Body of pancreas (tissue), 4 donors: ENCODE measurements at regions not wholly inside any gene's neighbourhood (a gene's known extent, or its start where the extent isn't known, plus 50 kb on each side); places are given as distances from the start of the nearest gene placed in this dataset.

Experiments used
- ATAC-seq: fragments of 150-250 bp; one replicate; pipeline ENCODE4 v1.9.1; 2016
- DNase-seq, 4 donors: peaks; one replicate each; pipeline ENCODE4 v3.0.0-alpha.2; 2019
- H3K27ac ChIP-seq, 4 donors: fragments of 200-600 bp; sonication (generic); 1 replicate in 3 of 4; 2 replicates in 1 of 4; pipeline versions ENCODE4 v1.5.1 to v1.6.1; 2016 to 2019; ENCODE audit warnings: mild to moderate bottlenecking in 1 of 4, mixed read lengths in 1 of 4, moderate library complexity in 1 of 4
- H3K27me3 ChIP-seq, 2 donors: fragments of 200-600 bp; sonication (generic); one replicate each; pipeline ENCODE4 v1.6.0; 2016; ENCODE audit warnings: mild to moderate bottlenecking in 1 of 2
- H3K36me3 ChIP-seq, 2 donors: fragments of 200-600 bp; sonication (generic); replicated peaks in 1 of 2; 2 replicates each; pipeline ENCODE4 v1.5.1; 2016; ENCODE audit warnings: low read depth in 2 of 2; ENCODE audit not compliant: insufficient read depth in 1 of 2
- H3K4me1 ChIP-seq: fragments of 200-600 bp; sonication (generic); one replicate; pipeline ENCODE4 v1.6.0; 2016
- H3K4me3 ChIP-seq, 2 donors: fragments of 200-600 bp; sonication (generic); 1 replicate in 1 of 2; 2 replicates in 1 of 2; pipeline ENCODE4 v1.5.1; 2016 to 2019
- H3K9me3 ChIP-seq, 3 donors: fragments of 200-600 bp; sonication (generic); 1 replicate in 2 of 3; 2 replicates in 1 of 3; pipeline ENCODE4 v1.5.1; 2016
- POLR2A ChIP-seq, 3 donors: fragments of 450-650 bp; IDR thresholded peaks; one replicate each; pipeline ENCODE4 v1.6.1; 2016; ENCODE audit warnings: antibody characterized with exemption in 3 of 3, mild to moderate bottlenecking in 2 of 3
- WGBS, 2 donors: methylation state at CpG; one replicate each; pipeline ENCODE4 v1.1.5; 2017; 5-methylcytosine and 5-hydroxymethylcytosine counted together
- intact Hi-C: fragments of 100-400 bp; cut with DNase I; formaldehyde crosslinking; loops from one replicate; pipeline ENCODE4 v1.15.1; 2023
- TF ChIP-seq, protein P1 (sequence below), 7 experiments: fragments of 450-650 bp in 4 of 7; fragments of 200-600 bp in 3 of 7; sonication (generic) in 3 of 7; IDR thresholded peaks; one replicate each; pipeline ENCODE4 v1.5.1; 2016 to 2019; ENCODE audit warnings: antibody characterized with exemption in 7 of 7

DNA sequence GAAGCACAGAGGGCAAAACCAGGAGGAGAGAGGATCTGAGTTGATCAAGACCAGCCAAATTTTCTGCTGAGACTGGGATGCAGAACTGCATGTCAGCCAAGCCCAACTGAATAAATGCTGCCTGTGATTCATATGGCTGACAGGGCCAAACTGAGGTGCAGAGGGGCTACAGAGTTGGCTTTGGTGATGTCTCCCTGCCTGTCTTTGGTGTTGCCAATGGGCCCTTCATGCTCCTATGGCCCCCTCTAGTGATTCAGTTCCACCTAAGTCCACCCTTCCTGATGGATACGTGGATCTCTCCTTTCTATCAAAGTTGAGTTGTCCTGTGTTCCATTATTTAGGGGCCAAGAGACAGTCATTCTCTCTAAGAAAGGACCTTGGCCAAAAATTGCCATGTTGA lies 163.6 kb upstream of the TLE4 start:
- TF ChIP-seq POLR2A (IDR thresholded peaks at IDR 0.05), result no peak
- TF ChIP-seq, protein P1, sequence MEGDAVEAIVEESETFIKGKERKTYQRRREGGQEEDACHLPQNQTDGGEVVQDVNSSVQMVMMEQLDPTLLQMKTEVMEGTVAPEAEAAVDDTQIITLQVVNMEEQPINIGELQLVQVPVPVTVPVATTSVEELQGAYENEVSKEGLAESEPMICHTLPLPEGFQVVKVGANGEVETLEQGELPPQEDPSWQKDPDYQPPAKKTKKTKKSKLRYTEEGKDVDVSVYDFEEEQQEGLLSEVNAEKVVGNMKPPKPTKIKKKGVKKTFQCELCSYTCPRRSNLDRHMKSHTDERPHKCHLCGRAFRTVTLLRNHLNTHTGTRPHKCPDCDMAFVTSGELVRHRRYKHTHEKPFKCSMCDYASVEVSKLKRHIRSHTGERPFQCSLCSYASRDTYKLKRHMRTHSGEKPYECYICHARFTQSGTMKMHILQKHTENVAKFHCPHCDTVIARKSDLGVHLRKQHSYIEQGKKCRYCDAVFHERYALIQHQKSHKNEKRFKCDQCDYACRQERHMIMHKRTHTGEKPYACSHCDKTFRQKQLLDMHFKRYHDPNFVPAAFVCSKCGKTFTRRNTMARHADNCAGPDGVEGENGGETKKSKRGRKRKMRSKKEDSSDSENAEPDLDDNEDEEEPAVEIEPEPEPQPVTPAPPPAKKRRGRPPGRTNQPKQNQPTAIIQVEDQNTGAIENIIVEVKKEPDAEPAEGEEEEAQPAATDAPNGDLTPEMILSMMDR (IDR thresholded peaks at IDR 0.05), result no peak
- H3K27me3 ChIP-seq, result no peaks in the 10 kb centered on the region
- H3K4me3 ChIP-seq, result no peak overlapping the region
- DNase-seq, result no peak
- no peaks in the 10 kb centered on the region for H3K9me3 ChIP-seq
- H3K27ac ChIP-seq, result no peak overlapping the region
- intact Hi-C loops, result no loop called here
- no peak for ATAC-seq
- no peaks in the 10 kb centered on the region for H3K36me3 ChIP-seq
- no peaks in the 10 kb centered on the region for H3K4me1 ChIP-seq
- 71 to 86% methylated on average over 1 of the region's 1 CpG for WGBS, 2 donors

DNA sequence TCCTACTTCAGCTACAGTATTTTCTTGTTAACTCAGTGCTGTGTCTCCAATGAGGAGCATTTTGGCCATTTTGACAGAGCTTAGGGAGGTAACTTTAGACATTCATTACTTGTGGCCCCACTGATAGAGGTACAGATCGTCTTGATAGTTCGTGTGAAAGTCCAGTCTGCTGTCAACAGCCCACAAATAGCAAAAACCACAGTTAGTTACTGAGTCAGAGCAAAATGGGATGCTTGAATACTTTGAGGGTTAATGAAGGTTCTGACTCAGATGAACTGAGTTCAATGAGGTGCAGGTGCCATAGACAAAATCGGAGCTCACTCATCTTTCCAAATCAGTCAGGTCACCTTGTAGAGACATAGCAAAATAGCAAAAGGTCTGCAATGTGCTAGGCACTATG lies 163.1 kb upstream of the TLE4 start:
- no peak for ATAC-seq
- no peaks in the 10 kb centered on the region for H3K9me3 ChIP-seq
- 57 to 60% methylated on average over 3 of the region's 3 CpGs for WGBS, 2 donors
- no peaks in the 10 kb centered on the region for H3K4me1 ChIP-seq
- intact Hi-C loops, result no loop called here
- DNase-seq, result no peak
- H3K27me3 ChIP-seq, result no peaks in the 10 kb centered on the region
- no peak overlapping the region for H3K4me3 ChIP-seq
- H3K36me3 ChIP-seq, result no peaks in the 10 kb centered on the region
- TF ChIP-seq, protein P1 (IDR thresholded peaks at IDR 0.05), result no peak
- TF ChIP-seq POLR2A (IDR thresholded peaks at IDR 0.05), result no peak
- H3K27ac ChIP-seq, result no peak overlapping the region

DNA sequence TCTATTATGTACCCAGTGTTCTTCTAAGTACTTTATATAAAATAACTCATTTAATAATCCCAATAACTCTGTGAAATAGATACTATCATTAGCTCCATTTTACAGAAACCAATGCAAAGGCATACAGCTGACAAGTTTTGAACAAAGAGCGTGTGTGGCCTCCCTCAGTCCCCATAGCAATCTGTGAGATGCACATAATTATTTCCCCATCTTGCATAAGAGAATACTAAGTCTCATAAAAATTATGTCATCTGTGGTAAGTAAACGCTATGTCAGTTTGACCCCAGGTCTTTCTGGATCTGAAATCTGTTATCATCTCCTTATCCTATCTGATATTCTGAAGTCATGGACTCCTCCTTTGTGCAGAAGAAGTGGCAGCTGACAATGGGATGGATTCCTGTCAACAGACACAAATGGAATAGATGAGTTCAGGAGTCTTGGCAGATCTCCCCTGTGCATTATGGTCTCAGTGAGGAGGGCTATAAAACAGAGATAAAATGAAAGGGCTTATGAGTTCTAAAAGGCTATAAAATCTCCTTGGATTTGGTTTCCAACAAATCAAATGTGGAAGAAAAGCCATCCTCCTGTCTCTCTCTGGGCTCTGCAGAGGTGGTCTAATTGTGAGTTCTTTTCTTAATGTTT lies 162.5 kb upstream of the TLE4 start:
- Histone ChIP-seq H3K36me3 (no peaks in the 10 kb centered on the region), H3K27ac (no peak overlapping the region), H3K4me1 (no peaks in the 10 kb centered on the region), H3K27me3 (no peaks in the 10 kb centered on the region), H3K4me3 (no peak overlapping the region), H3K9me3 (no peaks in the 10 kb centered on the region)
- no peak for DNase-seq
- TF ChIP-seq POLR2A (IDR thresholded peaks at IDR 0.05), result no peak
- TF ChIP-seq, protein P1 (IDR thresholded peaks at IDR 0.05), result no peak
- intact Hi-C loops, result no loop called here
- no peak for ATAC-seq
- 83 to 88% methylated on average over 2 of the region's 2 CpGs for WGBS, 2 donors

DNA sequence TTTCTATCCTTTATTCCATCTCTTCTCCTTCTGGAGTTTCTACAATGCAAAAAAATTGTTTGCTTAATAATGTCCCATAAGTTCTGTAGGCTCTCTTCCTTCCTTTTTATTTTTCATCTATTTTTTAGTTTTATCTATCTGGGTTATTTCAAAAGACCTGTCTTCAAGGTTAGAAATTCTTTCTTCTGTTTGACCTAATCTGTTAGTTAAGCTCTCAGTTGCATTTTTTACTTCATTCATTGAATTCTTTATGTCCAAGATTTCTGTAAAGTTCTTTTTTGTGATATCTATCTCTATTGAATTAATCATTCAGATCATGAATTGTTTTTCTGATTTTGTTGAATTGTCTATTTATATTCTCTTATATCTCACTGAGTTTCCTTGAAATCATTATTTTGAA lies 145.9 kb upstream of the TLE4 start:
- H3K36me3 ChIP-seq, result no peaks in the 10 kb centered on the region
- H3K27ac ChIP-seq, result no peak overlapping the region
- H3K9me3 ChIP-seq, result peaks cover 0 to 14% (median 0%) of the 10 kb centered on the region in 3 donors
- DNase-seq (no peak), ATAC-seq (no peak)
- TF ChIP-seq, protein P1 (IDR thresholded peaks at IDR 0.05), result no peak
- no peak overlapping the region for H3K4me3 ChIP-seq
- H3K4me1 ChIP-seq, result peaks cover 9% of the 10 kb centered on the region
- intact Hi-C loops, result no loop called here
- H3K27me3 ChIP-seq, result no peaks in the 10 kb centered on the region

DNA sequence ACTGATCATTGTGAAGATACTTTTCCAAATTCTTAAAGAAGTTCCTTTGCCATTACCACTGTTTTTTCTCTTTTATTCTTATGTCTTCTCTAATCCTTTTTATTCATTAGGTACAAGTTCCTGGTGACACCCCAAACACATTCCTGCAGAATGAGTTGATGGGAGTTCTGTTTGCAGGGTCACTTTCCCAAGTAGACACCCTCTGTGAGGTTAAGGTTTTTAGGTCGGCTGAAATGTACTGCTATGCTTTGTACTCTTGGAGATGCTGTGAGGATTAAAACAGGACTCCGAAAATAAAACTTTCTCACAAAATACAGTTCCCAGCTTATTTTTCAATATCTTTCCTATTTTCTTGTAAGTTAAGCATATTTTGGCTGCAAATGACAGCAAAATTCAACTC lies 143.3 kb upstream of the TLE4 start:
- ATAC-seq, result no peak

More for the DNA sequence above, 143.3 kb upstream of the TLE4 start:
- Histone ChIP-seq H3K4me3 (no peak overlapping the region), H3K36me3 (no peaks in the 10 kb centered on the region), H3K4me1 (peaks cover 13% of the 10 kb centered on the region), H3K9me3 (peaks cover 0 to 14% (median 0%) of the 10 kb centered on the region in 3 donors), H3K27me3 (no peaks in the 10 kb centered on the region), H3K27ac (no peak overlapping the region)
- no peak for TF ChIP-seq POLR2A (IDR thresholded peaks at IDR 0.05)
- TF ChIP-seq, protein P1 (IDR thresholded peaks at IDR 0.05), result no peak
- no peak for DNase-seq
- intact Hi-C loops, result no loop called here
- WGBS, 2 donors, result 80 to 86% methylated on average over 2 of the region's 2 CpGs
